ES-I3 (cell line): ENCODE measurements at regions not wholly inside any gene's neighbourhood (a gene's known extent, or its start where the extent isn't known, plus 50 kb on each side); places are given as distances from the start of the nearest gene placed in this dataset.

Experiments
- H3K36me3 ChIP-seq: 2 replicates; pipeline ENCODE4 v1.6.1; 2013; ENCODE audit warnings: mild to moderate bottlenecking, low read length, control low read depth, moderate library complexity; ENCODE audit not compliant: insufficient read depth
- H3K4me1 ChIP-seq: 2 replicates; pipeline ENCODE4 v1.6.1; 2013; ENCODE audit warnings: mild to moderate bottlenecking, control low read depth, low read length; ENCODE audit not compliant: insufficient read depth
- H3K9ac ChIP-seq: 2 replicates; pipeline ENCODE4 v1.6.1; 2013; ENCODE audit warnings: low read depth, mild to moderate bottlenecking, low read length, moderate library complexity
- H3K9me3 ChIP-seq: 2 replicates; pipeline ENCODE4 v1.6.1; 2013; ENCODE audit warnings: mild to moderate bottlenecking, low read length, moderate library complexity; ENCODE audit not compliant: control insufficient read depth, insufficient read depth

GRCh38 chr6:14315353-14315752 is 197.8 kb downstream of the CD83 start:
- peaks cover 3% of the 10 kb centered on the region for H3K9me3 ChIP-seq
- no peaks in the 10 kb centered on the region for H3K36me3 ChIP-seq
- H3K4me1 ChIP-seq, result peaks cover 28% of the 10 kb centered on the region
- H3K9ac ChIP-seq, result no peak overlapping the region

DNA sequence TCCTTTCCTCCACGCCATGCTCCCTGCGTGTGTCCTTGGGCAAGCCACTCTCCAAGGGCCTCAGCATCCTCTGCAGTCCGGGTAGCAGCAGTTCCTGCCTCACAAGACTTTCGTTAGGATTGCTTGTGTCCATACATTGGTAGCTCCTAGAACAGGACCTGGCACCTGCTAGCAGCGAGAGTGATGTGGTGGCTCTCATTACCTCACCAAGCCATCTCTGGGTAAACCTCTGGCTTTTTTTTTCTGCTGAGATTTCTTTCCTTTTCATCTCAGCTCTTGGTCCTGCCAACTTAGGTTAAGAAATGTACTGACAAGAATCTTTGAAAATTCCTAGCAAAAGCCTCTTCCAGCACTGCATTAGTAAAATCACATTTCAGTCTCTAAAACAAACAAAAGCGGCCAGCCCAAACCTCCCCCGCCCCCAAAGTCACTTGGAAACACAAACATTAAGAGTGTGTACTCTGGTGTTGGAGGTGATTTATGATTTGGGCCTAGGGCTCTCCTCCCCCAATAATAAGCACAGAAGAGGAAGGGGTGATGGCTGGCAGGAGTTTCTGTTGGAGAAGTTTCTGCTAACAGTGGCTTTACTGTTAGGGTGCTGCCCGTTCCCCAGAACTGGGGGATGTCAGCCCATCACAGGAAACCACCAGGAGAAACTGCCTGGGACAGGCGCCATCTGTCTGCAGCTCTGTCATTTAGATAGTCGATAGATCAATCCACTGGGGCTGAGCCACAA is 199.2 kb downstream of the CD83 start:
- no peak overlapping the region for H3K9ac ChIP-seq
- peaks cover 3% of the 10 kb centered on the region for H3K9me3 ChIP-seq
- no peaks in the 10 kb centered on the region for H3K36me3 ChIP-seq
- H3K4me1 ChIP-seq, result peaks cover 32% of the 10 kb centered on the region

- Histone ChIP-seq H3K9me3 (peaks cover 3% of the 10 kb centered on the region), H3K36me3 (no peaks in the 10 kb centered on the region), H3K9ac (no peak overlapping the region), H3K4me1 (peaks cover 36% of the 10 kb centered on the region)
Measured at GRCh38 chr6:14317387-14317970, 199.9 kb downstream of the CD83 start.

DNA sequence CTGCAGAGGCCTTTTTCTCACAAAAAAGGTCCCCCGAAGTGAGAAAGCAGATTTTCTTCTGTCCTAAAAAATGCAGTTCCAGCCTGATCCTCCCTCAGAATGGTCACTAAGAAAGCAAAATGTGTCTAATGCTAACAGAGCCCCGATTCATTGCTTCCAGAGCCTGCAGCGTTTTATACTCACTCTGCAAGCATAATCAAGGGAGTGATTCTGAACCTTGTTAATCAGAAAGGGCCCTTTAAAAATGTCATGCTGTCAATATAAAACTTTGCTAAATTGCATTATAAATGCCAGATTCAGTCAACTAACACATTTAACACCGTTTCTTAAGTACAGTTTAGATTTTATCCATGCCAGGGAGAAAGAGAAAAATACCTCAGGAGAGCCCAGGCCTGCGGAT is 202.8 kb downstream of the CD83 start:
- Histone ChIP-seq H3K36me3 (no peaks in the 10 kb centered on the region), H3K9me3 (no peaks in the 10 kb centered on the region), H3K9ac (no peak overlapping the region), H3K4me1 (peaks cover 36% of the 10 kb centered on the region)

DNA sequence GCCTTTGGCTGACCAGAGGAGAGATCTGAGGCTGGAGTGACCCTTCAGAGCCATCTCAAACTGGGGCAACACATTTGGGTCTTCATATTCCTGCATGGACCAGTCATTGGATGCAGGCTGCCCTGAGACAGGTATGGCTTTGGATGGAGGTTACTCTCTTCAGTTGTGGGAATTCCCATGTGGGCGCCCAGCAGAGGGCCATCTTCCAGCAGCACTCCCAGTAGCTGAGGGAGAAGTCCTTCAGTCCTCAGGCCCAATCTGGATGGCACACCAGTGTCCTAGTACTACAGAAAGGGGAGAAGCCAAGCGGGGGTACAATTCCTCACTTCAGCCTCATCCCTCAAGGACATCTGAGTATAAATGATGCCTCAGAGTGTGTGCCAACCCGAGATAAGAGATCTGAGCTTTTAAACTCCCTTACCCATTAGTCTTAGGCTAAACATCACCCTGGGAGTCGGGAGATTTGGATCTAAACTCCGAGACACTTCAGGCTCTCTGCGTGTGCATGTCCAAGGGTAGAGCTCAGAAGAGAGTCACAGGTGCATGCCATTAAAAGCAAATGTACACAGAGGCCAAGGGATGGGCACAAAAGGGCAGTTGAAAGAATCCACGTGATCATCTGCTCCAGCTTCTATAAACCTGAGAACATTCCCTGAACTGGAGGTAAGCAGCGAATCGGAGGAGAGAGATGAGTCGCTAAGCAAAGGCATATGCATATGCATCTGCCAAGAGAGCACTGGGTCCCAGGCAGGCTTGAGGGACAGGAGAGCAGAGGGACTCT is 204.6 kb downstream of the CD83 start:
- H3K9ac ChIP-seq, result no peak overlapping the region
- H3K9me3 ChIP-seq, result 0 out of 2 replicates have a peak, but pooled peaks cover 2% of the 10 kb centered on the region
- no peaks in the 10 kb centered on the region for H3K36me3 ChIP-seq
- peaks cover 25% of the 10 kb centered on the region for H3K4me1 ChIP-seq

- Histone ChIP-seq H3K9me3 (peaks cover 2% of the 10 kb centered on the region; the same call in 1 of the 2 replicates), H3K4me1 (peaks cover 19% of the 10 kb centered on the region), H3K9ac (no peak overlapping the region), H3K36me3 (no peaks in the 10 kb centered on the region)
Measured at GRCh38 chr6:14322841-14323240, 205.3 kb downstream of the CD83 start.

- Histone ChIP-seq H3K9me3 (peaks cover 2% of the 10 kb centered on the region; the same call in 1 of the 2 replicates), H3K36me3 (no peaks in the 10 kb centered on the region), H3K9ac (no peak overlapping the region), H3K4me1 (0 out of 2 replicates have a peak, but pooled peaks cover 4% of the 10 kb centered on the region)
Measured at GRCh38 chr6:14326774-14327173, 209.2 kb downstream of the CD83 start.

- Histone ChIP-seq H3K36me3 (no peaks in the 10 kb centered on the region), H3K4me1 (no peaks in the 10 kb centered on the region), H3K9me3 (peaks cover 2% of the 10 kb centered on the region; the same call in 1 of the 2 replicates), H3K9ac (no peak overlapping the region)
Measured at GRCh38 chr6:14328163-14328562, 210.6 kb downstream of the CD83 start.

GRCh38 chr6:14333556-14334305 is 216.2 kb downstream of the CD83 start:
- H3K9ac ChIP-seq, result no peak overlapping the region
- no peaks in the 10 kb centered on the region for H3K9me3 ChIP-seq
- H3K4me1 ChIP-seq, result 0 out of 2 replicates have a peak, but pooled peaks cover under 1% of the 10 kb centered on the region
- H3K36me3 ChIP-seq, result no peaks in the 10 kb centered on the region

DNA sequence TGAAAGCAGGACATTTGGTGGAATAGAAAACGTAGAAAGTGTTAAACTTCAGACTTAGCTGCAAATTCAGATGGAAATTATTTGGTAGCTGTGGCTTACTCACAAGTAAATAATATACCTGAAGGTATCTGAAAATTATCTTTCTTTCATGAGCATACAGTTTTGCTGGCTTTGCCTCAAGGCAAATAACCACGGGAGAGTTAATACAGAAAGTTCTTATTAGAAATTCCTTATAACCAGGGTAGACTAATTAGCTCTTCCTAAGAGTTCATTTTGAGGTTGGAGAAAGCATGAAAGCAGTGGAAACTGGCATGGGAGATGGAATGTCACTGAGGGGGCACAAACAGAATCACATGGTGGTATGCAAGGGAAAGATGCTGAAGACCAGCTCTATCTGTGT is 217.5 kb downstream of the CD83 start:
- no peaks in the 10 kb centered on the region for H3K9me3 ChIP-seq
- H3K36me3 ChIP-seq, result no peaks in the 10 kb centered on the region
- no peak overlapping the region for H3K9ac ChIP-seq
- peaks cover 8% of the 10 kb centered on the region; the same call in 1 of the 2 replicates for H3K4me1 ChIP-seq

- Histone ChIP-seq H3K36me3 (no peaks in the 10 kb centered on the region), H3K9ac (no peak overlapping the region)
Measured at GRCh38 chr6:14337152-14337551, 219.6 kb downstream of the CD83 start.

GRCh38 chr6:14339172-14339571 is 221.6 kb downstream of the CD83 start:
- Histone ChIP-seq H3K4me1 (peaks cover 8% of the 10 kb centered on the region; the same call in 1 of the 2 replicates), H3K9me3 (no peaks in the 10 kb centered on the region), H3K9ac (no peak overlapping the region), H3K36me3 (no peaks in the 10 kb centered on the region)

More at GRCh38 chr6:14337152-14337551, 219.6 kb downstream of the CD83 start:
- H3K4me1 ChIP-seq, result peaks cover 8% of the 10 kb centered on the region; the same call in 1 of the 2 replicates
- H3K9me3 ChIP-seq, result no peaks in the 10 kb centered on the region

DNA sequence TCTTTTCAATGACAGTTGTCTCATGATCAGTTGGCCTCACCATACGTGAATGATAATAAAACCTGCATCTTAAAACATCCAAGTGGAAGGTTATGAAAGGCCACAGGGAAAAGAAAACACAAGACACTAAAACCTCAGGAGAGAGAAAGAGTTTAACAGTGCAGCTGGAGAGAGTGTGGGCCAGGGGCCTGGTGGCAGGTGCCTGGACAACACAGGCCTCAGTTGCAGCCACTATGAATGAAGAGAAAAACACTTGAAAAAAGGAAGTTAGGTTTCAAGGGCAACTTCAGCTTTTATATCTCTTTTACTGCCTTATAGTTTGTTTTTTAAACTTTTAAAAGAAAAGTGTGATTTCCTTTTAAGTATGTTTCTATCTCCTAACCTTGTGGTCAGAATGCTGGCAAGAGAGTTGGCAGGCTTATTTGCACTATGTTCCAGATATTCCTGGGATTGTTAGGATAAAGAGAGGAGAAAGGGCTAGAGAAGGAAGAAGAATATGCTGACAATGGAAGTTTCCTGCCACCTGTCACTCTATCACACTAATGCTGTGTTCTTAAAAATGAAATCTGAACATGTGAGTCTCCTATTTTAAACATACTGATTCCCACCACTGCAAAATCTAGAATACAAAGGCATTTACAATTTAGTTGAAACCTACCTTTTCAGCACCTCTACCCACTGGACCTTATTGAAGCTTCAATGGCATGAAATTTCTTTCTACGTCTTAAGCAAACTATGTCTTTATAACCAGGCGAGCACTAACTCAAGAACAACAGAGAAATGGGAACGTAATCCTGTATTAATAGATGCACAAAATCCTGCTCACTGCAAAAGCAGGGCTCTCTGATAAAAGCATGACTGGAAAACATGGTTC is 222.4 kb downstream of the CD83 start:
- Histone ChIP-seq H3K36me3 (no peaks in the 10 kb centered on the region), H3K9ac (no peak overlapping the region), H3K9me3 (no peaks in the 10 kb centered on the region), H3K4me1 (peaks cover 8% of the 10 kb centered on the region; the same call in 1 of the 2 replicates)
